ENCODE measurements at regions not wholly inside any gene's neighbourhood (a gene's known extent, or its start where the extent isn't known, plus 50 kb on each side); places are given as distances from the start of the nearest gene placed in this dataset.

- DNase-seq (ENCODE audit: low spot score) = no peak
Measured at GRCh38 chr9:29830821-29831220, 2257.5 kb upstream of the C9orf72 start.

DNA sequence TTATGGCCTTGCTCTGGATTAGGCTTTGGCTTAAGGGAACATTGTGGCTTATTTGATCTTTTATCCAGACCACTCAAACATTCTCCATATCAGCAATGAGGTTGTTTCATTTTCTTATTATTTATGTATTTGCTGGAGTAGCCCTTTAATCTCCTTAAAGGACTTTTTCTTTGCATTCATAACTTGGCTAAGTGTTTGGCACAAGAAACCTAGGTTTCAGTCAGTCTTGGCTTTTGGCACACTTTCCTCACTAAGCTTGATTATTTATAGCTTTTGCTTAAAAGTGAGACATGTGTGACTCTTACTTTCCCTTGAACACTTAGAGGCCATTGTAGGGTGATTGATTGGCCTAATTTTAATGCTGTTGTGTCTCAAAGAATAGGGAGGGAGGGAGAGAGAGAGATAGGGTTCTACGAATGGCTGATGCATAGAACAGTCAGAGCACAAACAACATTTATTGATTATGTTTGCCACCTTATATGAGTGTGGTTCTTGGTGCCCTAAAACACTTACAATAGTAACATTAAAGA, 2265.3 kb upstream of the C9orf72 start:
- no peak for DNase-seq (ENCODE audit: low spot score)

DNA sequence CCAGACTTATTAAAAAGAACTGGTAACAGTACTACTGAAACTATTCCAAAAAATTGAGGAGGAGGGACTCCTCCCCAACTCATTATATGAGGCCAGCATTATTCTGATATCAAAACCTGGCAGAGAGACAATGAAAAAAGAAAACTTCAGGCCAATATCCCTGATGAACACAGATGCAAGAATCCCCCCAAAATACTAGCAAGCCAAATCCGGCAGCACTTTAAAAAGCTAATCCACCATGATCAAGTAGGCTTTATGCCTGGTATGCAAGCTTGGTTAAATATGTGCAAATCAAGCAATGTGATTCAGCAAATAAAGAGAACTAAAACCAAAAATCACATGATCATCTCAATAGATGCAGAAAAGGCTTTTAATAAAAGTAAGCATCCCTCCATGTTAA, 2271.0 kb upstream of the C9orf72 start:
- no peak for DNase-seq (ENCODE audit: low spot score)

DNA sequence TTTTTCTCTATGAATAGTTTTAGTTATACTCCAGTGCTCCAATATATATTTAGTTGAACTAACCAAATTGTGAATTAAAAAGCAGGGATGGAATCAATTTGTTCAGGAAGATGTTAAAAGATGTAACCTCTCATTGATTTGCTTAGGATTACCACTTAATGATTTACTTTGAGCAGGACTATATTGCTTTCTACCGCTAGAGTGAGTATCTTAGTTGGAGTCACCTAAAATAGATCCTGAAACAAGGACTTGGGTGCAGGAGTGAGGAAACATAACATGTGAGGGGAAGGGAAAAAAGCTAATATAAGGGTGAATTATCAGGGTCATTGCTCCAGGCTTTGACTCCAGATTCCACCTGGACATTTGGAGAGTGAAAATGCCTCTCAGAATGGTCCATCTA, 2277.4 kb upstream of the C9orf72 start:
- no peak for DNase-seq (ENCODE audit: low spot score)

- no peak for DNase-seq (ENCODE audit: low spot score)
Measured at GRCh38 chr9:29861803-29862202, 2288.5 kb upstream of the C9orf72 start.

- DNase-seq (ENCODE audit: low spot score) = no peak
Measured at GRCh38 chr9:29865764-29866313, 2292.6 kb upstream of the C9orf72 start.

GRCh38 chr9:29866556-29866955, 2293.3 kb upstream of the C9orf72 start:
- DNase-seq (ENCODE audit: low spot score) = no peak

DNA sequence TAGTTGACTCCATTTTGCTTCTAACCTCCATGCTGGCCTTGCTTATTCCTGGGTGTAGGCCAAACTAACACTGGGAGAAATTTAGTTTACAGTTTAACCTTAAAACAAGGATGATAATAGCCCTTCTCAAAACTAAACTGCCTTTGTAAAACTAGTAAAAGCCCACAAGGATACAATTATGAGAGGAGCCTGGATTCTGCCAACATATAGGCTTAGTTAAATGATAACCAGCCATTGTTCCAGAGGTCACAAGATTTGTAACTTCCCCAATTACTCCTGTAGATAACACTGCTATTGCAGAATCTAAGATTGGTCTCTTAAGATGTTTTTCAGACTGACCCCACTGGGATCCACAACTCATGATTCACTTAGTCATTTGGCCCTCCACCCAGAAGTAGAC, 2300.3 kb upstream of the C9orf72 start:
- DNase-seq (ENCODE audit: low spot score) = no peak

GRCh38 chr9:29875547-29875946, 2302.3 kb upstream of the C9orf72 start:
- no peak for DNase-seq (ENCODE audit: low spot score)

DNA sequence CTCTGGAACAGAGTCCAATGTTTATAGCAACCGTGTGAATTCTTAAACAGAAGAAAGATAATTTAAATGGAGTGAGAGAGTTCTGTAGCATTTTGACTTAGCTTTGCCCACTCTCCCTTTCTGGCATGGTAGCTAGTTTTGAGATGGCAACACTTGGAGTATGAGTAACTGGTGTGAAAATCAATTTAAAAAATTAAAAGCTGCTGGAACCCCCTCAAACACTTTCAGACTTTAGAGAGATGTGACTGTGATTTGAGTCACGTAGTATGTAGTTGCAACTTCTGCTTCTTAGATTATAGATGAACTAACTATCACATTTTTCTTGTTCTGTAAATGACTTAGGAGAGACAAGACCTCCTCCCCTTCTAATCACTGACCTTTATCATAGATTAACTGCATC, 2309.5 kb upstream of the C9orf72 start:
- DNase-seq (ENCODE audit: low spot score) = no peak

DNA sequence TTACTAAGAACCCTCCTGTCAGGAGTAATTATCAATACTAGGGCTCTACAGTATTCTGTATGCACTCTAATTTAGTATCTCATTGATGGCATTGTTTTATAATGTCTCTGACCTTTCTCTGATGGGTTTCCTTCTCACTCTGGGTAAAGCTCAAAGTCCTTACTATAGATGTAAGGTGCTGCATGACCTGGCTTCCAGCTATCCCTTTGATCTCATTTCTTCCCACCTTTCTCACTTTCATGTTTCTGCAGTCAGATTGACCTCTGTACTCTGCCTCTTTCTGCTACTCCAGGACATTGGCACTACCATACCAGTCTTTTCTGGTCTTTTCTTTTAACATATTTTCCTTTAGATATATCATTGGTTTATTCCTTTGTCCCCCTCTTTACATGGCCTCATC, 2332.8 kb upstream of the C9orf72 start:
- no peak for DNase-seq (ENCODE audit: low spot score)

DNA sequence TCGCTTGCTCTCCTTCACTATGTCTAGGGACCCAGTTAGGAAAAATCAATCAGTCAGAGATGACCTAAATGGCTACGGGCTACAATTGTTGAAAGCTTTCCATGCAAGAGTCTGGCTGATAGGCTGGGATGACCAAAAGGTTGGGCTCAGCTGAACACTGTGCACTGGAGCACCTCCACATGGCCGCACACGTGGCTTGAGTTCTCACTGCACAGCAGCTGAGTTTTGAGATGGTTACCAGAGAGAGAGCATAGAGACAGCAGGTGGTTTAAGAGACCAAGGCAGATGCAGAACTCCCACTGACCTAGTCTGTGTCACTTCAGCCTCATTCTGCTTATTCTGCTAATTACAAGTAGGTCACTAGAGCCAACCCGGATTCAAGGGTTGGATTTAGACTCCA, 2354.8 kb upstream of the C9orf72 start:
- DNase-seq (ENCODE audit: low spot score) = no peak

GRCh38 chr9:29939559-29939958, 2366.3 kb upstream of the C9orf72 start:
- DNase-seq (ENCODE audit: low spot score) = no peak

- no peak for DNase-seq (ENCODE audit: low spot score)
Measured at GRCh38 chr9:29945012-29945411, 2371.7 kb upstream of the C9orf72 start.

- DNase-seq (ENCODE audit: low spot score) = no peak
Measured at GRCh38 chr9:29958469-29958868, 2385.2 kb upstream of the C9orf72 start.

- no peak for DNase-seq (ENCODE audit: low spot score)
Measured at GRCh38 chr9:29965834-29966233, 2392.6 kb upstream of the C9orf72 start.

GRCh38 chr9:29966247-29966646, 2393.0 kb upstream of the C9orf72 start:
- DNase-seq (ENCODE audit: low spot score) = no peak

DNA sequence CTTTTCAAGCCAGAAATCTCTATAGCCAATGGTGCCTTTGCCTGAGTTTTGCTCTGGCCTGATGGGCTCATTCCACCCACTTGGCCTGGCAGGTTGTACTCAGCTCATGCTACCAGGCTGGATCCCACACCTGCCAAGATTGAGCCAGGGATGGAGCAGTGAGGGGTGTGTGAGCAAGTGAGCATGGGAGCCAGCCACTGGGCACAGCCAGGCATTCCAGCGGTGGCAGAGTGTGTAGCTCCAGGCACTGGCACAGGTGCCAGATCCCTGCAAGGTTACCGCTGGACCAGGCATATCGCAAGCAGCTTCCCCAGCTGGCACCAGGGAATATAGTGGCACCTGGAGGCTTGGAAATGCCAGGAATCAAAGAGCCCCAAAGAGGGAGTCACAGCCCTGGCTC, 2395.6 kb upstream of the C9orf72 start:
- no peak for DNase-seq (ENCODE audit: low spot score)

DNA sequence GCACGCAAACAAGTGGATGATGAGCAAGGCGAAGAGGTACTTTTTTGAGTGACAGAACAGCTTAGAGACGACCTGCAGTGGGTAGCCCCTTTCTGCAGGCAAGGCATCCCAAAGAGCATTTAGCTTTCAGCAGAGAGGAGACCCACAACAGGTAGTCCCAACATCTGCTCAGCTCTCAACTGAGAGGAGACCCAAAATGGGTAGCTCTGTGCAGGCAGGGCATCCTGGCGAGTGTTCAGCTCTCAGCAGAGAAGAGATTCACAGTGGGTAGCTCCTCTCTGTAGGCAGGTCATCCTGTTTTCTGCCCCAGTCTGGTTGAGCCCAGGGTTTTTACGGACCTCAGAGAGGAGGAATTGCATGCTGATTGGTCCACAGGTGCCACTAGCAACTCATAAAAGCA, 2396.1 kb upstream of the C9orf72 start:
- DNase-seq (ENCODE audit: low spot score) = no peak

DNA sequence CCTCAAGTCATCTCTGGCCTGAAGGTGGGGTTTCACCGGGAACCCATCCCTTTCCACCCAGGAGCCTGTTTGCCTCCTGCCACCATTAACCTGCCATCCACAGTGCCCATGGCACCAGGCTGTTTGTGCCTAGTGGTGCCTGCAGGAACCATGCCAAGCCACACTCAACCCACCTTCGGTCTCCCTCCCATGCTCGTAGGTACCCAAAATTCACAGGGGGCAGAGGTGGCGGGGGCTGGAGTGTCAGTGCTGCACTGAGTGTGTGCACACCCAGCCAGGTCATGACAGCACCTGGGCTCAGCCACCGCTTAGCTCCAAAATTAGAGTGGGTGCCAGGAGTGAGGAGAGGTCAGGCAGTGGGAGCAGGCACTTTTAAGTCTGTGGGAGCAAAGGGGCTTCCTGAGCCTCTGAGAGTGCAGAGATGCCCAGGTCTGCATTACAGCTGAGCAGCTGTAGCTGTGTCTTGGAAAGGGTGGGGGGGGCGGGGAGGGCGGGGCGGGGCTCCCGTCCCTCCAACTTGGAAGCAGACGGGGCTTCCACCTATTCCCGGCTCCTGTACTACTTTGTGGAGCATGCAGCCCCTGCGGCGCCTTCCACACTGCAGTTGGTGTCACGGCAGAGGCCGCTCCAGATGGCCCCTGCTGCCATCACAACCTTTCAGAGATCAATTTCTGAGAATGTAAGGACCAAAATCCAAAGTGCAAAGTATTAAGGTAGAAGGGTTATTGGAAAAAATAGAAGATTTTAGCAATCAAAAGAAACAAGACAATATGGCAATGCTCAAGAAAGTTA, 2396.8 kb upstream of the C9orf72 start:
- DNase-seq (ENCODE audit: low spot score) = no peak

DNA sequence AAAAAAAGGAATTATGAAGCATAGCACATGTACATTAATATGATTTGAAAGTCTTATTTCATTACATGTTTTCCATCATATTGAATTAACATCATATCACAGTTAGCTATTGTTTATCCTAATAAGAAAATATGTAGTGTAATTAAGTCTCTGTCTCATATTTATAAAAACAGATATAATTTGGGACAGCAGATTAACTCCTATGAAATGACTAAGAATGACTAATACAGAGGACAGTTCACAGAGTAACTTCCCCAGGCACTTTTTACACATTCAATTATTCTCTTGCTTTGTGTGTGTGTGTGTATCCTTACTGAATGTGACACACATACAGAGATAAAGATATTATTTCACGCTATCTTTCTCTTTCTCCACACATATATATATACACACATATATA, 2400.9 kb upstream of the C9orf72 start:
- no peak for DNase-seq (ENCODE audit: low spot score)

GRCh38 chr9:29976981-29977380, 2403.7 kb upstream of the C9orf72 start:
- DNase-seq (ENCODE audit: low spot score) = no peak

DNA sequence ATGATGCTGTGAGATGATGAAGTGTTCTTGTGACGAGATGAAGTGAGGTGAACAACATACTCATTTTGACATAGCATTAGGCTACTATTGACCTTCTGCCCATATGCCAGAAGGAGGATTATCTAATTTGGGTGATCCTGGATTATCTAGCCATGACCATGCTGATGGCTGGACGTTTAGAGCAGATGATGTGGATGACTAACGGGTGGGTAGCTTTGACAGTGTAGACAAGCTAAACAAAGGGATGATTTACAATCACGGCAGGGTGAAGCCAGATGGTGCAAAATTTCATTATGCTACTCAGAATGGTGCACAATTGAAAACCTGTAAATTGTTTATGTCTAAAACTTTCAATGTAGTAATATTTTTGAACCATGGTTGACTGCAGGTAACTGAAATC, 2403.4 kb upstream of the ACO1 start:
- no peak for DNase-seq (ENCODE audit: low spot score)

- no peak for DNase-seq (ENCODE audit: low spot score)
Measured at GRCh38 chr9:29999645-30000044, 2384.8 kb upstream of the ACO1 start.
